Inferior parietal cortex (tissue), 1 donor: ENCODE measurements at regions not wholly inside any gene's neighbourhood (a gene's known extent, or its start where the extent isn't known, plus 50 kb on each side); places are given as distances from the start of the nearest gene placed in this dataset.
A peak's percentile ranks its signal among the peaks of the same experiment; 100 is the strongest.

Experiments
- DNase-seq: peaks from one replicate; pipeline ENCODE4 v3.0.0-alpha.2; 2016; ENCODE audit errors: extremely low spot score

- no peak for DNase-seq
These were observed 106.8 kb upstream of the JUN start for GRCh38 chr1:58890609-58891008.

- no peak for DNase-seq
These were observed 107.5 kb upstream of the JUN start for GRCh38 chr1:58891347-58891746.

- no peak for DNase-seq
These were observed 109.5 kb upstream of the JUN start for GRCh38 chr1:58893257-58893869.

- DNase-seq = no peak
These were observed 111.2 kb upstream of the JUN start for GRCh38 chr1:58895082-58895481.

GRCh38 chr1:58895559-58896145, 111.8 kb upstream of the JUN start:
- DNase-seq = no peak

- DNase-seq = no peak
These were observed 112.7 kb upstream of the JUN start for GRCh38 chr1:58896246-58897183.

- DNase-seq = no peak
These were observed 115.1 kb upstream of the JUN start for GRCh38 chr1:58898739-58899586.

- DNase-seq = no peak
These were observed 115.9 kb upstream of the JUN start for GRCh38 chr1:58899587-58900271.

GRCh38 chr1:58900396-58900795, 116.5 kb upstream of the JUN start:
- no peak for DNase-seq

GRCh38 chr1:58901008-58901407, 117.2 kb upstream of the JUN start:
- DNase-seq = no peak

GRCh38 chr1:58902830-58903513, 119.1 kb upstream of the JUN start:
- DNase-seq = no peak

- peak; percentile 80 for DNase-seq
These were observed 119.9 kb upstream of the JUN start for GRCh38 chr1:58903514-58904298.

- no peak for DNase-seq
These were observed 120.7 kb upstream of the JUN start for GRCh38 chr1:58904299-58905125.

- DNase-seq = no peak
These were observed 121.3 kb upstream of the JUN start for GRCh38 chr1:58905126-58905490.

- no peak for DNase-seq
These were observed 121.9 kb upstream of the JUN start for GRCh38 chr1:58905628-58906221.

GRCh38 chr1:58907398-58907797, 123.6 kb upstream of the JUN start:
- no peak for DNase-seq

GRCh38 chr1:58908561-58909560, 125.0 kb upstream of the JUN start:
- DNase-seq = no peak
